DOHH2 (cell line): ENCODE measurements at regions not wholly inside any gene's neighbourhood (a gene's known extent, or its start where the extent isn't known, plus 50 kb on each side); places are given as distances from the start of the nearest gene placed in this dataset.

Source experiments
- H3F3A ChIP-seq: fragments of 200-600 bp; sonication (generic), shearing (Covaris generic); 2 replicates; pipeline ENCODE4 v1.6.0; 2016; ENCODE audit warnings: antibody characterized with exemption, mild to moderate bottlenecking; ENCODE audit not compliant: control insufficient read depth, insufficient read depth
- H3K27ac ChIP-seq: fragments of 200-600 bp; sonication (generic); 2 replicates; pipeline ENCODE4 v1.5.1; 2014; ENCODE audit warnings: low read depth, mild to moderate bottlenecking, low read length, moderate library complexity
- H3K27me3 ChIP-seq: fragments of 200-600 bp; sonication (generic); 2 replicates; pipeline ENCODE4 v1.6.1; 2014; ENCODE audit warnings: mild to moderate bottlenecking, low read length, mixed read lengths; ENCODE audit not compliant: control insufficient read depth
- H3K36me3 ChIP-seq: fragments of 200-600 bp; sonication (generic); 2 replicates; pipeline ENCODE4 v1.6.1; 2014; ENCODE audit warnings: mild to moderate bottlenecking, low read length, moderate library complexity, mixed read lengths; ENCODE audit not compliant: control insufficient read depth
- H3K4me1 ChIP-seq: fragments of 200-600 bp; sonication (generic); 2 replicates; pipeline ENCODE4 v1.6.1; 2014; ENCODE audit warnings: mild to moderate bottlenecking, low read length, mixed read lengths; ENCODE audit not compliant: control insufficient read depth
- H3K4me2 ChIP-seq: fragments of 200-600 bp; sonication (generic); 2 replicates; pipeline ENCODE4 v1.6.0; 2014; ENCODE audit warnings: mild to moderate bottlenecking, low read length, moderate library complexity
- H3K4me3 ChIP-seq: fragments of 200-600 bp; sonication (generic); 2 replicates; pipeline ENCODE4 v1.5.1; 2014; ENCODE audit warnings: mild to moderate bottlenecking, low read length, mixed read lengths
- H3K79me2 ChIP-seq: fragments of 200-600 bp; sonication (generic); 2 replicates; pipeline ENCODE4 v1.6.1; 2014; ENCODE audit warnings: mild to moderate bottlenecking, low read length, mixed read lengths; ENCODE audit not compliant: control insufficient read depth
- H3K9me2 ChIP-seq: fragments of 200-600 bp; sonication (generic); replicated peaks from 2 replicates; pipeline ENCODE4 v1.6.1; 2014; ENCODE audit warnings: mild to moderate bottlenecking, low read length, mixed read lengths; ENCODE audit not compliant: control insufficient read depth
- H3K9me3 ChIP-seq: fragments of 200-600 bp; sonication (generic); 2 replicates; pipeline ENCODE4 v1.6.1; 2014; ENCODE audit warnings: antibody characterized with exemption, low read length, mixed read lengths; ENCODE audit not compliant: control insufficient read depth, insufficient read depth
- H4K20me1 ChIP-seq: fragments of 200-600 bp; sonication (generic); 2 replicates; pipeline ENCODE4 v1.6.0; 2014; ENCODE audit warnings: low read depth, mild to moderate bottlenecking, antibody characterized with exemption, low read length, moderate library complexity; ENCODE audit not compliant: control insufficient read depth, insufficient read depth
- CTCF ChIP-seq: fragments of 200-600 bp; sonication (generic); IDR thresholded peaks from one replicate; pipeline ENCODE4 v1.5.1; 2014; ENCODE audit warnings: antibody characterized with exemption, mild to moderate bottlenecking, low read depth, low read length; ENCODE audit not compliant: poor library complexity, severe bottlenecking
- EZH2phosphoT487 ChIP-seq: fragments of 200-600 bp; sonication (generic); IDR thresholded peaks from 2 replicates; pipeline ENCODE4 v1.6.1; 2017; ENCODE audit warnings: borderline replicate concordance, mild to moderate bottlenecking, antibody characterized with exemption, low read length, moderate library complexity, mixed read lengths

GRCh38 chr13:77416666-77417212 is 89.8 kb upstream of the MYCBP2 start:
- H4K20me1 ChIP-seq = no peaks in the 10 kb centered on the region
- no peaks in the 10 kb centered on the region for H3F3A ChIP-seq
- no peak overlapping the region for H3K4me2 ChIP-seq
- no peak overlapping the region for H3K27ac ChIP-seq
- no peaks in the 10 kb centered on the region for H3K9me2 ChIP-seq
- H3K27me3 ChIP-seq = no peaks in the 10 kb centered on the region
- no peaks in the 10 kb centered on the region for H3K4me1 ChIP-seq
- no peaks in the 10 kb centered on the region for H3K36me3 ChIP-seq
- no peaks in the 10 kb centered on the region for H3K79me2 ChIP-seq
- no peak for TF ChIP-seq CTCF
- TF ChIP-seq EZH2phosphoT487 = no peak
- no peaks in the 10 kb centered on the region for H3K9me3 ChIP-seq
- H3K4me3 ChIP-seq = no peak overlapping the region

- no peaks in the 10 kb centered on the region for H3F3A ChIP-seq
- H3K27me3 ChIP-seq = no peaks in the 10 kb centered on the region
- no peaks in the 10 kb centered on the region for H3K9me2 ChIP-seq
- no peaks in the 10 kb centered on the region for H3K4me1 ChIP-seq
- TF ChIP-seq CTCF (no peak), EZH2phosphoT487 (no peak)
- no peak overlapping the region for H3K4me2 ChIP-seq
- no peaks in the 10 kb centered on the region for H3K9me3 ChIP-seq
- no peaks in the 10 kb centered on the region for H3K79me2 ChIP-seq
- H3K27ac ChIP-seq = no peak overlapping the region
- H3K36me3 ChIP-seq = no peaks in the 10 kb centered on the region
- no peaks in the 10 kb centered on the region for H4K20me1 ChIP-seq
- no peak overlapping the region for H3K4me3 ChIP-seq
These were observed 88.6 kb upstream of the MYCBP2 start for GRCh38 chr13:77415253-77416071.

GRCh38 chr13:77412860-77413259 is 86.0 kb upstream of the MYCBP2 start:
- Histone ChIP-seq H3K4me3 (no peak overlapping the region), H3K27me3 (no peaks in the 10 kb centered on the region), H4K20me1 (no peaks in the 10 kb centered on the region), H3K9me3 (no peaks in the 10 kb centered on the region), H3K79me2 (no peaks in the 10 kb centered on the region), H3K9me2 (no peaks in the 10 kb centered on the region), H3K36me3 (no peaks in the 10 kb centered on the region), H3K4me1 (no peaks in the 10 kb centered on the region), H3K27ac (no peak overlapping the region), H3F3A (no peaks in the 10 kb centered on the region), H3K4me2 (no peak overlapping the region)
- TF ChIP-seq EZH2phosphoT487 (no peak), CTCF (no peak)
